HCT116 (cell line): ENCODE measurements at regions not wholly inside any gene's neighbourhood (a gene's known extent, or its start where the extent isn't known, plus 50 kb on each side); places are given as distances from the start of the nearest gene placed in this dataset.

Experiments used
- ATAC-seq: fragments of 200-7000 bp; cut with Tn5 transposase; 2 replicates; pipeline ENCODE4 v1.9.1; 2020; ENCODE audit warnings: mild to moderate bottlenecking, moderate library complexity
- BruUV-seq: library from RNA; stranded (reverse); fragments of 400-500 nt; replicated peaks from 2 replicates; lab custom pipeline; 2021; lab: Mats Ljungman, UMichigan
- CTCF ChIA-PET: fragments of 300-600 bp; sonication (Branson Sonifier 250); formaldehyde crosslinking; loops from one replicate; lab custom pipeline; 2021; ENCODE audit warnings: antibody characterized with exemption; lab: Charles Lee
- POLR2A ChIA-PET: fragments of 300-600, 350-600 bp; sonication (Branson Sonifier 250); formaldehyde crosslinking; loops from one replicate; lab custom pipeline; 2021; ENCODE audit warnings: antibody characterized with exemption; lab: Charles Lee
- RAD21 ChIA-PET, 2 experiments: fragments of 300-600 bp; sonication (Branson Sonifier 250); formaldehyde crosslinking; loops; one replicate each; lab custom pipeline; 2023; ENCODE audit warnings: low total read pairs in 2 of 2; ENCODE audit not compliant: uncharacterized antibody in 2 of 2, unreplicated experiment in 2 of 2, low non-redundant PET in 1 of 2; lab: Charles Lee
- DNase-seq: peaks from one replicate; pipeline ENCODE4 v3.0.0-alpha.2; 2010; ENCODE audit warnings: low read depth, low spot score
- H2AFZ ChIP-seq: fragments of 200-600 bp; shearing (Covaris generic), sonication (generic); 2 replicates; pipeline ENCODE4 v1.6.1; 2017; ENCODE audit warnings: low read depth, mixed run types, mixed read lengths, antibody characterized with exemption, low read length; ENCODE audit not compliant: poor library complexity, severe bottlenecking
- H3K27ac ChIP-seq: 2 replicates; pipeline ENCODE4 v1.5.1; 2012; ENCODE audit warnings: low read depth, low read length
- H3K27me3 ChIP-seq: fragments of 200-600 bp; sonication (generic); 2 replicates; pipeline ENCODE4 v1.6.1; 2016; ENCODE audit warnings: mixed run types, low read length, mixed read lengths; ENCODE audit not compliant: insufficient read depth
- H3K36me3 ChIP-seq, 2 experiments: fragments of 200-500 bp in 1 of 2; fragments of 200-600 bp in 1 of 2; sonication (Bioruptor generic) in 1 of 2; sonication (generic) in 1 of 2; 2 replicates each; pipeline versions ENCODE4 v1.5.1 to v1.6.1; 2014 to 2016; ENCODE audit warnings: low read length in 2 of 2, inconsistent platforms in 1 of 2, mixed read lengths in 1 of 2, mixed run types in 1 of 2; ENCODE audit not compliant: insufficient read depth in 2 of 2, control insufficient read depth in 1 of 2
- H3K4me1 ChIP-seq, 2 experiments: fragments of 200-600 bp in 1 of 2; sonication (generic) in 1 of 2; 2 replicates each; pipeline versions ENCODE4 v1.5.1 to v1.6.1; 2012 to 2017; ENCODE audit warnings: low read length in 2 of 2, inconsistent platforms in 1 of 2, mild to moderate bottlenecking in 1 of 2, mixed read lengths in 1 of 2, mixed run types in 1 of 2, moderate library complexity in 1 of 2; ENCODE audit not compliant: insufficient read depth in 2 of 2, control insufficient read depth in 1 of 2
- H3K4me2 ChIP-seq: fragments of 200-600 bp; sonication (generic); 2 replicates; pipeline ENCODE4 v1.6.1; 2017; ENCODE audit warnings: mixed run types, low read length, mixed read lengths
- H3K4me3 ChIP-seq, 2 experiments: fragments of 200-600 bp in 1 of 2; sonication (generic) in 1 of 2; replicated peaks in 1 of 2; 2 replicates each; pipeline ENCODE4 v1.5.1; 2011 to 2016; ENCODE audit warnings: low read length in 2 of 2, control low read depth in 1 of 2, low read depth in 1 of 2, mild to moderate bottlenecking in 1 of 2, mixed read lengths in 1 of 2, mixed run types in 1 of 2
- H3K79me2 ChIP-seq: fragments of 200-600 bp; sonication (generic); 2 replicates; pipeline ENCODE4 v1.6.1; 2017; ENCODE audit warnings: mild to moderate bottlenecking, mixed run types, low read length, moderate library complexity, mixed read lengths; ENCODE audit not compliant: insufficient read depth
- H3K9ac ChIP-seq: fragments of 200-600 bp; sonication (generic); 2 replicates; pipeline ENCODE4 v1.6.1; 2016; ENCODE audit warnings: low read length, mixed read lengths
- H3K9me2 ChIP-seq: fragments of 200-600 bp; sonication (generic), shearing (Covaris generic); 2 replicates; pipeline ENCODE4 v1.6.1; 2017; ENCODE audit warnings: mixed run types, mild to moderate bottlenecking, moderate library complexity; ENCODE audit not compliant: insufficient read depth
- H3K9me3 ChIP-seq, 2 experiments: fragments of 200-500 bp in 1 of 2; fragments of 200-600 bp in 1 of 2; sonication (Bioruptor generic) in 1 of 2; sonication (generic) in 1 of 2; 2 replicates each; pipeline ENCODE4 v1.6.1; 2014 to 2017; ENCODE audit warnings: low read length in 2 of 2, mixed read lengths in 2 of 2, inconsistent platforms in 1 of 2, low read depth in 1 of 2, mild to moderate bottlenecking in 1 of 2, mixed run types in 1 of 2, moderate library complexity in 1 of 2; ENCODE audit not compliant: control insufficient read depth in 1 of 2, insufficient read depth in 1 of 2
- H4K20me1 ChIP-seq: fragments of 200-600 bp; sonication (generic), shearing (Covaris generic); 2 replicates; pipeline ENCODE4 v1.6.1; 2017; ENCODE audit warnings: mixed run types, mild to moderate bottlenecking, moderate library complexity; ENCODE audit not compliant: insufficient read depth
- ELF1 ChIP-seq: IDR thresholded peaks from 2 replicates; pipeline ENCODE4 v1.6.1; 2012; ENCODE audit warnings: low read depth, borderline replicate concordance
- POLR2A ChIP-seq: IDR thresholded peaks from 2 replicates; pipeline ENCODE4 v1.7.0; 2011; ENCODE audit warnings: borderline replicate concordance; ENCODE audit not compliant: insufficient read depth, insufficient read length; ENCODE audit errors: extremely low read depth
- POLR2AphosphoS5 ChIP-seq: IDR thresholded peaks from 2 replicates; pipeline ENCODE4 v1.6.1; 2011; ENCODE audit warnings: mild to moderate bottlenecking, low read depth, low read length, moderate library complexity
- REST ChIP-seq: IDR thresholded peaks from 2 replicates; pipeline ENCODE4 v1.6.1; 2012; ENCODE audit warnings: low read depth
- SIN3A ChIP-seq: IDR thresholded peaks from 2 replicates; pipeline ENCODE4 v1.6.1; 2012; ENCODE audit warnings: low read depth
- YY1 ChIP-seq: IDR thresholded peaks from 2 replicates; pipeline ENCODE4 v1.6.1; 2011; ENCODE audit warnings: low read length, low read depth, moderate library complexity, mild to moderate bottlenecking; ENCODE audit not compliant: insufficient replicate concordance; ENCODE audit errors: extremely low read depth
- ZNF274 ChIP-seq: fragments of 200-500 bp; sonication (Bioruptor generic); IDR thresholded peaks from 2 replicates; pipeline ENCODE4 v1.6.1; 2014; ENCODE audit warnings: mild to moderate bottlenecking, low read depth, low read length, inconsistent platforms
- intact Hi-C: fragments of 100-400 bp; cut with micrococcal nuclease; formaldehyde crosslinking; loops from 2 replicates; pipeline ENCODE4 v1.10.0; 2022
- TF ChIP-seq, protein P1 (sequence below), 3 experiments: fragments of 200-600 bp in 1 of 3; sonication (generic) in 1 of 3; IDR thresholded peaks in 2 of 3; conservative IDR thresholded peaks in 1 of 3; 2 replicates each; pipeline ENCODE4 v1.5.1; 2012 to 2017; ENCODE audit warnings: low read depth in 2 of 3, low read length in 2 of 3, antibody characterized with exemption in 1 of 3, borderline replicate concordance in 1 of 3, control low read depth in 1 of 3, mild to moderate bottlenecking in 1 of 3, mixed read lengths in 1 of 3, mixed run types in 1 of 3, moderate library complexity in 1 of 3; ENCODE audit not compliant: insufficient read depth in 1 of 3
- TF ChIP-seq, protein P2 (sequence below): IDR thresholded peaks from 2 replicates; pipeline ENCODE4 v1.6.1; 2011; ENCODE audit warnings: mild to moderate bottlenecking, low read length, moderate library complexity; ENCODE audit not compliant: insufficient replicate concordance; ENCODE audit errors: extremely low read depth

- Histone ChIP-seq H3K9me2 (no peaks in the 10 kb centered on the region), H3K4me1 (no peaks in the 10 kb centered on the region), H3K9ac (no peak overlapping the region), H3K79me2 (no peaks in the 10 kb centered on the region), H4K20me1 (no peaks in the 10 kb centered on the region), H3K4me2 (no peak overlapping the region), H3K4me3 (no peak overlapping the region), H2AFZ (no peak overlapping the region), H3K36me3 (no peaks in the 10 kb centered on the region), H3K9me3 (no peaks in the 10 kb centered on the region), H3K27me3 (peaks cover 49% of the 10 kb centered on the region), H3K27ac (no peak overlapping the region)
- ChIA-PET CTCF (interaction anchor here (1.5 kb wide), 2 partner anchors 69 to 619 kb away, joined by 3 read pairs; no protein-coding TSS in a partner anchor), RAD21 (no interaction called here), POLR2A (no interaction called here)
- TF ChIP-seq POLR2A (no peak), SIN3A (no peak), POLR2AphosphoS5 (no peak), REST (no peak), ZNF274 (no peak), YY1 (no peak), ELF1 (no peak)
- TF ChIP-seq, protein P1, sequence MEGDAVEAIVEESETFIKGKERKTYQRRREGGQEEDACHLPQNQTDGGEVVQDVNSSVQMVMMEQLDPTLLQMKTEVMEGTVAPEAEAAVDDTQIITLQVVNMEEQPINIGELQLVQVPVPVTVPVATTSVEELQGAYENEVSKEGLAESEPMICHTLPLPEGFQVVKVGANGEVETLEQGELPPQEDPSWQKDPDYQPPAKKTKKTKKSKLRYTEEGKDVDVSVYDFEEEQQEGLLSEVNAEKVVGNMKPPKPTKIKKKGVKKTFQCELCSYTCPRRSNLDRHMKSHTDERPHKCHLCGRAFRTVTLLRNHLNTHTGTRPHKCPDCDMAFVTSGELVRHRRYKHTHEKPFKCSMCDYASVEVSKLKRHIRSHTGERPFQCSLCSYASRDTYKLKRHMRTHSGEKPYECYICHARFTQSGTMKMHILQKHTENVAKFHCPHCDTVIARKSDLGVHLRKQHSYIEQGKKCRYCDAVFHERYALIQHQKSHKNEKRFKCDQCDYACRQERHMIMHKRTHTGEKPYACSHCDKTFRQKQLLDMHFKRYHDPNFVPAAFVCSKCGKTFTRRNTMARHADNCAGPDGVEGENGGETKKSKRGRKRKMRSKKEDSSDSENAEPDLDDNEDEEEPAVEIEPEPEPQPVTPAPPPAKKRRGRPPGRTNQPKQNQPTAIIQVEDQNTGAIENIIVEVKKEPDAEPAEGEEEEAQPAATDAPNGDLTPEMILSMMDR (IDR thresholded peaks at IDR 0.05 in 2 of 3, conservative IDR thresholded peaks at IDR 0.05 in 1 of 3; ENCODE audit: borderline replicate concordance in 1 of 3, insufficient read depth in 1 of 3, low read depth in 2 of 3, low read length in 2 of 3), result 0 out of 6 replicates have a peak, but pooled peaks of 1 of the 3 experiments have one; percentile 11
- TF ChIP-seq, protein P2, sequence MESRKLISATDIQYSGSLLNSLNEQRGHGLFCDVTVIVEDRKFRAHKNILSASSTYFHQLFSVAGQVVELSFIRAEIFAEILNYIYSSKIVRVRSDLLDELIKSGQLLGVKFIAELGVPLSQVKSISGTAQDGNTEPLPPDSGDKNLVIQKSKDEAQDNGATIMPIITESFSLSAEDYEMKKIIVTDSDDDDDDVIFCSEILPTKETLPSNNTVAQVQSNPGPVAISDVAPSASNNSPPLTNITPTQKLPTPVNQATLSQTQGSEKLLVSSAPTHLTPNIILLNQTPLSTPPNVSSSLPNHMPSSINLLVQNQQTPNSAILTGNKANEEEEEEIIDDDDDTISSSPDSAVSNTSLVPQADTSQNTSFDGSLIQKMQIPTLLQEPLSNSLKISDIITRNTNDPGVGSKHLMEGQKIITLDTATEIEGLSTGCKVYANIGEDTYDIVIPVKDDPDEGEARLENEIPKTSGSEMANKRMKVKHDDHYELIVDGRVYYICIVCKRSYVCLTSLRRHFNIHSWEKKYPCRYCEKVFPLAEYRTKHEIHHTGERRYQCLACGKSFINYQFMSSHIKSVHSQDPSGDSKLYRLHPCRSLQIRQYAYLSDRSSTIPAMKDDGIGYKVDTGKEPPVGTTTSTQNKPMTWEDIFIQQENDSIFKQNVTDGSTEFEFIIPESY, result no peak
- ATAC-seq (no peak), DNase-seq (no peak)
- intact Hi-C loops, result no loop called here
- BruUV-seq, result no TSS peak
Observed at GRCh38 chr2:176745543-176746200, 466.9 kb upstream of the HNRNPA3 start.
